ENCODE measurements at regions not wholly inside any gene's neighbourhood (a gene's known extent, or its start where the extent isn't known, plus 50 kb on each side); places are given as distances from the start of the nearest gene placed in this dataset.

- TF ChIP-seq POLR2AphosphoS5 (IDR thresholded peaks at IDR 0.05) (no peak), POLR2A (IDR thresholded peaks at IDR 0.05) (no peak), CTCF (IDR thresholded peaks at IDR 0.05) (no peak), EP300 (IDR thresholded peaks at IDR 0.05) (no peak)
Measured at GRCh38 chr1:244316407-244316806, 135.3 kb downstream of the ADSS2 start.
